IPS DF 6.9 (cell line): ENCODE measurements at regions not wholly inside any gene's neighbourhood (a gene's known extent, or its start where the extent isn't known, plus 50 kb on each side); places are given as distances from the start of the nearest gene placed in this dataset.

Experiments used
- DNase-seq: peaks from one replicate; pipeline ENCODE4 v3.0.0-alpha.2; 2013; ENCODE audit warnings: low read depth, low spot score
- H3K27ac ChIP-seq: one replicate; pipeline ENCODE4 v1.5.1; 2013; ENCODE audit warnings: low read length, control low read depth
- H3K27me3 ChIP-seq: 2 replicates; pipeline ENCODE4 v1.6.1; 2013; ENCODE audit warnings: mild to moderate bottlenecking, low read length; ENCODE audit not compliant: control insufficient read depth, insufficient read depth
- H3K36me3 ChIP-seq: 2 replicates; pipeline ENCODE4 v1.6.1; 2013; ENCODE audit warnings: low read length; ENCODE audit not compliant: control insufficient read depth, insufficient read depth
- H3K4me1 ChIP-seq: 2 replicates; pipeline ENCODE4 v1.6.1; 2013; ENCODE audit warnings: low read length; ENCODE audit not compliant: control insufficient read depth, insufficient read depth
- H3K4me3 ChIP-seq: 2 replicates; pipeline ENCODE4 v1.5.1; 2013; ENCODE audit warnings: mild to moderate bottlenecking, low read length
- H3K9me3 ChIP-seq: 2 replicates; pipeline ENCODE4 v1.6.1; 2013; ENCODE audit warnings: low read length, inconsistent platforms; ENCODE audit not compliant: control insufficient read depth, insufficient read depth
- WGBS: extraction: QIAGEN DNeasy Blood & Tissue Kit; methylation state at CpG from one replicate; pipeline ENCODE4 v1.1.7; 2013; ENCODE audit warnings: mixed read lengths, missing lambda C conversion rate; ENCODE audit not compliant: insufficient read length, insufficient coverage; 5-methylcytosine and 5-hydroxymethylcytosine counted together

DNA sequence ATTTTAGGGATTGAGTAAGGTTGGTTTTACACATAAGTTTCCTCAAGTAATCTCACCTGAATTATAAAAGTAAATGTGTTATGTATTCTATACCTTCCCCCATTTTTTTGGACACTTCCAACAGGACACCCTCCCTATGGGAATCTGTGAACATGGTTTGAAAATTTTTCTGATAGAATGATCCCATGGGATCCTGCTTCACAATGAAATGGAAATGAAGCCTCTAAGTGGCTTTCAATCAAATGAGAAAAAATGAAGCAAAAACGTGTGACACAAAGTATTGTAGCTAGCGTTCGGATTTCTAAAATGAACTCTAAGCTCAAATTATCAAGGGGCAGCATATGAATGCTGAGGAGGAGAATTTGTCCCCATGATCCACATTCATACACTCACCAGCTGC, 1006.8 kb downstream of the ADGRL2 start:
- no peaks in the 10 kb centered on the region for H3K36me3 ChIP-seq
- H3K9me3 ChIP-seq = no peaks in the 10 kb centered on the region
- no peak for DNase-seq
- H3K27me3 ChIP-seq = no peaks in the 10 kb centered on the region
- WGBS = no CpG with 5 or more reads among the region's 3 CpGs
- H3K27ac ChIP-seq = no peak overlapping the region
- no peak overlapping the region for H3K4me3 ChIP-seq
- no peaks in the 10 kb centered on the region for H3K4me1 ChIP-seq

DNA sequence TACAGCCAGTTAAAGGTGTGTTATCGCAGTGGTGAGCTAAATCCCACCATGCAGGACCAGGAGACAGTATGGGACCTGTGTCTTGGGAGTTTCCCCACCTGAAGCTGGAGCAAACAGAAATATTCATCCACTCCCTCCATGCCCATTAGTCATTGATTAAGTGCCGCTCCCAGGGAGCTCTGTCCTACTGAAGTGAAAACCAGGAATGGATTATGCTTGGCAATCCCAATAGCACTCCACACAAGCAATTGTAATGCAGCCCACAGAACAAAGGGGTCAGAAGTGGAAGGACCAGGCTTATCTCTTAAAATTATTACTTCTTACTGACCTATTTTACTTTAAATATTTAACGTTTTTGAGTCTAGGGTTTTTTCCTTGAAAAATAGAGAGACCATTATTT, 1005.4 kb downstream of the ADGRL2 start:
- Histone ChIP-seq H3K4me3 (no peak overlapping the region), H3K4me1 (no peaks in the 10 kb centered on the region), H3K27me3 (no peaks in the 10 kb centered on the region), H3K27ac (no peak overlapping the region), H3K9me3 (no peaks in the 10 kb centered on the region), H3K36me3 (no peaks in the 10 kb centered on the region)
- DNase-seq = no peak
- WGBS = no CpG with 5 or more reads among the region's 3 CpGs

DNA sequence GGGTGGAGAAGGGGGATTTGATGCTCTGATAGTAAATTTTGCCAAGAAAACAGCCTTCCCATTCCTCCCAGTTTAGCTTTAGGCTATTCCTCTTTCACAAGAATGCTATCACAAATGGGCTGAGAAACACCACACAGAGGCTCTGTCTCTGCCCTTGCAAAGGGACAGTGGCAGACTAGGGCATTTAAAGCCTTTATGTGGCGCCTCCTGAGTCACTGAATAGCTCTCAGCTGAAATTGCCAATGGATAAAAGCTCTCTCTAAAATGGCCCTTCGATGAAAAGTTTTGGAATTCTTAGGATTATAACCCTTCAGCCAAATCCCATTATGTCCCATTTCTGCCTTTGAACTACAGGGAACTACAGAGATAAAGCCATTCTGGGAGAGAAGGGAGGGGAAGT, 1000.4 kb downstream of the ADGRL2 start:
- no peaks in the 10 kb centered on the region for H3K9me3 ChIP-seq

DNA sequence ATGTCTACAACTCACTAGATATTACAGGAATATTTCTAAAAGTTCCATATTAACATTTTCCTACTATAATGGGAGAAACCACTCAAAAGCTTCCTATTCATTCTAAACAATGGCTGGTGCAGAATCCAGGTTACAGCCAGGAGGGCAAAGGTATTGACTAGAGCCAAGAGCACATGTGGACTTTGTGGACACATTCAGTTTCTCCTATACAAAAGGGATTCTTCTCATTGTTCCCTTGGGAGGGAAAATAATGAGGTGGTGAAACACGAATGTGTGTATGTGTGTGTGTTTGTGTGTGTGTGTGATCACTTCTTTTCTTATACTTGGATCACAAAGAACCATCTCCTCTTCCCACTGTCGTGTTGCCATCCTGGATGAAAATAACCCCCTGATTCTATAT, 1000.0 kb downstream of the ADGRL2 start:
- Histone ChIP-seq H3K27ac (no peak overlapping the region), H3K4me3 (no peak overlapping the region), H3K36me3 (no peaks in the 10 kb centered on the region), H3K27me3 (no peaks in the 10 kb centered on the region), H3K4me1 (no peaks in the 10 kb centered on the region), H3K9me3 (no peaks in the 10 kb centered on the region)
- WGBS = no CpG with 5 or more reads among the region's 2 CpGs
- DNase-seq = no peak

More for the DNA sequence above, 1000.4 kb downstream of the ADGRL2 start:
- no CpG with 5 or more reads among the region's 2 CpGs for WGBS
- no peak for DNase-seq
- H3K4me3 ChIP-seq = no peak overlapping the region
- H3K4me1 ChIP-seq = no peaks in the 10 kb centered on the region
- no peaks in the 10 kb centered on the region for H3K27me3 ChIP-seq
- H3K27ac ChIP-seq = no peak overlapping the region
- H3K36me3 ChIP-seq = no peaks in the 10 kb centered on the region

DNA sequence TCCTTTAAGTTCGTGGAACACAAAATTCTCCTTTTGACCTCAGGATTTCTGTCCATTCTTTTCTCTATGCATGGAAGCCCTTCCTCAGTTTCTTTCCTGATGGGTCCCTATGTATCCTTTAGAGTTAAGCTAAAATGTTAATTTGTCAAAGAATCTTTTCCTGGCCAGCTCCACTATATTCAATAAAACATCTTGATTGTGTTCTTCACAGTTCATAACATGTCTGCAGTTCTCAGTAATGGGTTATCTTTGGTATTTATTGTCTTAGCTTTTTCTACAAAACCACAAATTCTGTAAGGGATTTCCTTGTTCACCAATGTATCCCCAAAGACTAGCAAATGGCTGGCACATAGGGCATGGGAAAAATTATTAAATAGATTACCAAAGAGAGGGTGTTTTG, 998.5 kb downstream of the ADGRL2 start:
- Histone ChIP-seq H3K27ac (no peak overlapping the region), H3K27me3 (no peaks in the 10 kb centered on the region)

DNA sequence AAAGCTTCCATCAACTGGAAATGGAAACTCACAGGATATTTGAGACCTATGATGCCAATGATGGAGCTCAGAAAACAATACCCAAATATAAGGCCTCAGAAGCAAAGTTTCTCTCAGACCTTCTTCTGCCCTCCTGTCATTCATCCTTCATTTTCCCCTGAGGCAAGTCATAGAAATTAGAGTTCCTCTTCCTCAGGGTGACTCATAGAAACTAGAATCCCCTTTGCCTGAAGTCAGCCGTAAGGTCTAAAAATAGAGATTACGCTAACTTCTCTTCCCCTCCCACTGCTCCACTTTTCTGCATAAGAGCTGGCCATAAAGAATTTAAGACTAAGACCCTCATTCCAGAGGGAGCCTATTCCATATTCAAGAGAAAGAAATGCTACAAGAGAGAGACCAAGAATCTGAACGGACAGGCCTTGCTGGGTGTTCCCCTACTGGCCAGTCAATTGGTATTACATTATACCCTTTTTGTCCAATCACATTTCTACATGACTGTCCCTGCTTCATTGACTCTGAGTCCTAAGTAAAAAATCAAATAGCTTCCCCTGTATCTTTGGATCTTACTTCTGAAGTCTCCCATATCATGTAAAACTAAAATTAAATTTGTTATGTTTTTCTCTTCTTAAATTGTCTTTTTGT, 994.9 kb downstream of the ADGRL2 start:
- H3K36me3 ChIP-seq = no peaks in the 10 kb centered on the region
- DNase-seq = no peak
- H3K9me3 ChIP-seq = no peaks in the 10 kb centered on the region; the same call in 1 of the 2 replicates
- H3K27ac ChIP-seq = no peak overlapping the region
- no peaks in the 10 kb centered on the region for H3K27me3 ChIP-seq
- H3K4me1 ChIP-seq = no peaks in the 10 kb centered on the region
- no CpG with 5 or more reads among the region's 3 CpGs for WGBS
- H3K4me3 ChIP-seq = no peak overlapping the region

More for the DNA sequence above, 998.5 kb downstream of the ADGRL2 start:
- no peaks in the 10 kb centered on the region for H3K9me3 ChIP-seq
- no CpG with 5 or more reads among the region's 1 CpG for WGBS
- H3K36me3 ChIP-seq = no peaks in the 10 kb centered on the region
- H3K4me3 ChIP-seq = no peak overlapping the region
- H3K4me1 ChIP-seq = no peaks in the 10 kb centered on the region
- no peak for DNase-seq

DNA sequence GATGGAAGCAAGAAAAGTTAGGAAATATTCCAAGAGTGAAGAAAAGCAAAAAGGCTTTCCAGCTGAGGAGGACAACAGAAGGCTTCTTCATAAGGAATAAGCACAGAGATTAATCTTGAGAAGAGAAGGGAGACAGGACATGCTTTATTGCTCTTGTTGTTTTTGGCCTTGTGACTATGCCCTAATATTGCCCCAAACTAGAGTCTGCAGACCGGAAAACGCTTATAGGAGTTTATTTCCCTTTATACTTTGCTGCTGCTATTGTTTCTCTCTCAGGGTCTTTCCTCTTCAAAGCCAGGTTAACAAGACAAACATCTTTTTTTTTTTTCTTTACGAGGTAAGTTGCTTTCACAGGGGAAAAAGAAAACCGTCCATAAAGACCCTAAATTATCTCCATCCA, 991.4 kb downstream of the ADGRL2 start:
- no peaks in the 10 kb centered on the region for H3K4me1 ChIP-seq
- H3K36me3 ChIP-seq = no peaks in the 10 kb centered on the region
- no peaks in the 10 kb centered on the region for H3K27me3 ChIP-seq
- no peak for DNase-seq
- no peak overlapping the region for H3K27ac ChIP-seq
- WGBS = no CpG with 5 or more reads among the region's 4 CpGs
- H3K4me3 ChIP-seq = no peak overlapping the region
- H3K9me3 ChIP-seq = no peaks in the 10 kb centered on the region; the same call in 1 of the 2 replicates

DNA sequence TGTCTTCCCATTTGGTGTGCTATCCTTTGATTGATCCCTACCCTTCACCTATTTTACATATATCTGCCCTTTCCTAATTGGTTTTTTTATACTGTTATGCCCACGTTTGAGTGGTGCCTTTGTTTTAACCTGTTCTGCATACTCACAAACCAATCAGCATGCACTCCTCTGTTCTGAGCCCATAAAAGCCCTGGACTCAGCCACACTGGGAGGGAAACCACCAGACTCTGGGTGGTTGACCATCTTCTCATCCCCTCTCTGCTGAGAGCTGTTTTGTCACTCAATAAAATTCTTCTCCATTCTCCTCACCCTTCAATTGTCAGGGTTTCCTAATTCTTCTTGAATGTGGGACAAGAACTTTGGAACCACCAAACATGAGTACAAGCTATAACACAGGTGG, 989.8 kb downstream of the ADGRL2 start:
- Histone ChIP-seq H3K9me3 (no peaks in the 10 kb centered on the region; the same call in 1 of the 2 replicates), H3K27ac (no peak overlapping the region), H3K4me3 (no peak overlapping the region), H3K4me1 (no peaks in the 10 kb centered on the region), H3K36me3 (no peaks in the 10 kb centered on the region), H3K27me3 (no peaks in the 10 kb centered on the region)
- no CpG with 5 or more reads among the region's 1 CpG for WGBS
- no peak for DNase-seq

DNA sequence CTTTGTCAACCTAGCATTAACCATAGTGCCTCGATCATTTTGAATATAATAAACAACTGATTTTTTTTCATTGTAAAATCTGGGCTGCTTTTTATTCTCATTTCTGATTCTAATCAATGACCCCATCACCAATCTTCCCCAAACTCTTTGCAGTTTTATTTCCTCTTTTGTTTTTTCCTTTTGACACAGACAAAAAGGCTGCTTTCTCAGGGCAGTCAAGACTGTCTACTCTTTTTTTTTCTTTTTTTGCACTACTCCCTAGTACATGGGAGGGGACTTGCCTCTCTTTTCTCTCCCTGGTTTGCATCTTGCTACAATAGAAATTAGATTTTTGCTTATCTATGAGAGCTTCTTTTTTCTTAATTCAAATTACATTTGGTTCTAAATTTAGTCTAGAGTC, 987.9 kb downstream of the ADGRL2 start:
- H3K9me3 ChIP-seq = no peaks in the 10 kb centered on the region; the same call in 1 of the 2 replicates
- WGBS = no CpG with 5 or more reads among the region's 1 CpG
- H3K4me1 ChIP-seq = no peaks in the 10 kb centered on the region
- no peak for DNase-seq
- no peak overlapping the region for H3K27ac ChIP-seq
- H3K36me3 ChIP-seq = no peaks in the 10 kb centered on the region
- no peak overlapping the region for H3K4me3 ChIP-seq
- no peaks in the 10 kb centered on the region for H3K27me3 ChIP-seq

DNA sequence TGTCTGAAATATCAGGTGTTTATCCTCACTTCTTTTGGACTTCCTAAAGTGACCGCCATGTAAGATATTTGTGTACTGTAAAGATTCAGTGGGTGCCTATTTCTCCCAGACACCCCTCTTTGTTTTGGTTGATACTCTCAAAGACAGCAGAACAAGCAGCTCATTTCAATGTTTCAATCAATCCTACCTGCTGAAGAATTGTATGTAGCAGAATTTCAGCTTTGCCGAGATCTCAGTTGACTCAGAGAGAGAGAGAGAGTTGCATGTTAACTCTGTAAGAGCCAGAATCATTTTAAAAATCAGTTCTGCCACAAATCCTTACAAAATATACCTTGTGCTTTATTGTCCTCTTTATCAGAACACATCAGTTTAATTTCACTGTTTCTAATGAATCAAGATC, 987.3 kb downstream of the ADGRL2 start:
- H3K27me3 ChIP-seq = no peaks in the 10 kb centered on the region
- no peak overlapping the region for H3K4me3 ChIP-seq
- no peaks in the 10 kb centered on the region for H3K36me3 ChIP-seq
- DNase-seq = no peak
- WGBS = no CpG with 5 or more reads among the region's 2 CpGs
- H3K4me1 ChIP-seq = no peaks in the 10 kb centered on the region
- H3K27ac ChIP-seq = no peak overlapping the region
- H3K9me3 ChIP-seq = no peaks in the 10 kb centered on the region; the same call in 1 of the 2 replicates

DNA sequence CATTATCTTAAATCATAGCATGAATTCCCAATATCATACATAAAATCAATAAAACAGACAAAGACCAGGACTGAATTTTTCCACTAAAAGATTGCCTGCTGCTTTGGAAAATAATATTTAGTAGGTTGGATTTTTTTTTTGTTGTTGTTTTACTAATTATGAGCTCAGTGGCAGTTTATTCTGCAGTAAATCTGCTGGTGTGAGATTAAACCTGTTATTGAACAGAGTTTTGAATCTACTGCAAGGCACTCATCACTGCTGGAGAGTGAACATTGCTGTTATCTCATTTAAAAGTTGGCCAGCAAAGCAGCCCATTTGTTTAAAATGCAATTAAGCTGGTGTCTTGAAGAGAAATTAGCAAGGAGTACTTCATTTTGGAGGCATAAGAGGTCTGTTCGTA, 986.1 kb downstream of the ADGRL2 start:
- H3K27me3 ChIP-seq = no peaks in the 10 kb centered on the region
- H3K4me3 ChIP-seq = no peak overlapping the region
- WGBS = no CpG with 5 or more reads among the region's 1 CpG
- H3K9me3 ChIP-seq = no peaks in the 10 kb centered on the region; the same call in 1 of the 2 replicates
- no peak overlapping the region for H3K27ac ChIP-seq
- H3K4me1 ChIP-seq = no peaks in the 10 kb centered on the region
- H3K36me3 ChIP-seq = no peaks in the 10 kb centered on the region
- no peak for DNase-seq
